ENCODE measurements at regions not wholly inside any gene's neighbourhood (a gene's known extent, or its start where the extent isn't known, plus 50 kb on each side); places are given as distances from the start of the nearest gene placed in this dataset.

DNA sequence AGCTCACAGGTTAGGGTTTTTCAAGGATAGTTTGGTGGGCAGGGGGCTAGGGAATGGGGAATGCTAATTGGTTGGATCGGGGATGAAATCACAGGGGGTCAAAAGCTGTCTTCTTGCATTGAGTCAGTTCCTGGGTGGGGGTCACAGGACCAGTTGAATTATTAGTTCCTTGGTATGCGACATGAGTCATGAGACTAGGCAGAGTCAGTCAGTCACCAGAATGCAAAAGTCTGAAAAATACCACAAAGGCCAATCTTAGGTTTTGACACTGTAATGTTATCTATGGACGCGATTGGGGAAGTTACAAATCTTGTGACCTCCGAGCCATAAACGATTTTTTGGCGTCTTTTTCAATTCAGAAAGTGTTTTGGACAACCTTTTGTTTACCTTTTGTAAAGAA, 101.2 kb downstream of the ZNF519 start:
- DNase-seq: no peak
- H3K4me3 ChIP-seq (ENCODE audit: insufficient read depth, low read depth, low read length): no peak overlapping the region

DNA sequence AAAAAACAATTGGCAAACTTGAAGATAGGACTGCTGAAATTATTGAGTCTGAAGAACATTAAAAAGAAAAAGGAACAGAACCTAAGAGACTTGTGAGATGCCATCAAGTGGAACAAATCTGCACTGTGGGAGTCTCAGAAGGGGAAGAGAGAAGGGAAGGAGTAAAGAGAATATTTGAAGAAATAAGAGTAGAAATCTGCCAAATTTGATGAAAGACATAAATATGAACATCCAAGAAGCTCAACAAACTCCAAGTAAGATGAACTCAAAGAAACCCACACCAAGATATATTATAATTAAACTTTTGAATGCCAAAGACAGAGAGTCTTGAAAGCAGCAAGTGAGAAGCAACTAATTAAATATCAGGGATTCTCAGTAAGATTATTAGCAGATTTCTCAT, 102.7 kb downstream of the ZNF519 start:
- H3K27me3 ChIP-seq (ENCODE audit: control insufficient read depth, insufficient read depth, low read length): no peaks in the 10 kb centered on the region
- no peaks in the 10 kb centered on the region for H3K36me3 ChIP-seq (replicated peaks; ENCODE audit: control insufficient read depth, insufficient read depth, low read length)
- no peak overlapping the region for H3K4me3 ChIP-seq (ENCODE audit: insufficient read depth, low read depth, low read length)
- no peak for DNase-seq

More for the DNA sequence above, 101.2 kb downstream of the ZNF519 start:
- no peaks in the 10 kb centered on the region for H3K36me3 ChIP-seq (replicated peaks; ENCODE audit: control insufficient read depth, insufficient read depth, low read length)
- H3K27me3 ChIP-seq (ENCODE audit: control insufficient read depth, insufficient read depth, low read length): no peaks in the 10 kb centered on the region

DNA sequence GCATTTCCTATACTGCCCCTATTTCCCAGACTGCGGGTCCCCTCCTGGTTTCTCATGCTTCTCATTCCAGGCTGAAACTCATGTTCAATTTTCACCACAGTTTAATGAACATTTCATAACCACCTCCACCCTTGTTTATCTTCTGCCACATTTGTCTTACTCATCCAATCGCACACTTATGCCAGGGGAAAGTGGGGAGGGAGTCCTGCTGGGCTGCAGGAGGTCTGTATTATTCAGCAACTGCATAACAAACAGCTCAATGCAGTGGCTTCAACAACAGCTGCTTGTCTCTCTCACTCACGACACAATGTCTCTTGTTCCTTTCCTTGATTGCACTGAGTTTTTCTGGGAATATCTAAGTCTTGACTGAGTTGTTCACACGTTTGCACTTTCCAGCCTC, 106.0 kb downstream of the ZNF519 start:
- Histone ChIP-seq H3K27me3 (ENCODE audit: control insufficient read depth, insufficient read depth, low read length) (no peaks in the 10 kb centered on the region), H3K36me3 (replicated peaks; ENCODE audit: control insufficient read depth, insufficient read depth, low read length) (no peaks in the 10 kb centered on the region), H3K4me3 (ENCODE audit: insufficient read depth, low read depth, low read length) (no peak overlapping the region)
- no peak for DNase-seq

DNA sequence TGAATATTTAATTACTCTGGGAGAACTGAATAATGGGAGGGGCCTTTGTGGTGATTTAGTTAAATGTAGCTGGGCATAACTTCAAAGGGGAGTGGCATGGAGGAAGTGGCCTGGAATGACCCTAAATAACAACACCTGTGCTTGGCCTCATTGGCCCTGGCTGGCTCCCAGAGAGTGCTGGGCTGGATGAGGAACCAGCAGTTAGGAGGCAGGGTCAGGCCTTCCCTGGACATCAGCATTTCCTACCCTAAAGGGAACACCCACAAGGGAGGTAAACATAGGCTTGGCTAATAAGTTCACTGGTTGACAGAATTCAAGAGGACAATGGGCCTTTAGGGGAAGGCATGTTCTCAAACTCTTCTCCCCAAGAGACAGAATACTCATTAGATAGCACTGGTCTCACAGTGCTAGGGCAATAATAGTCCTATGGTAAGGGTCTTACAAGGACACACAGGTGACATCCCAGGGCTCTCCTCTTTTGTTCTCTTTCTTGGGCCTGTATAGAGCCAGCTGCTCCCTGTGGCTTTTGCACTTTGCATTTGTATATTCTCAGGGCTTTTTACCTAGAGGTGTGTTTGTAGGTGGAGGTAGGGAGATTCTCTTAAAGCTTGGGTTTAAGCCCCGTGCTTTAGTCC, 106.8 kb downstream of the ZNF519 start:
- Histone ChIP-seq H3K4me3 (ENCODE audit: insufficient read depth, low read depth, low read length) (no peak overlapping the region), H3K36me3 (replicated peaks; ENCODE audit: control insufficient read depth, insufficient read depth, low read length) (no peaks in the 10 kb centered on the region), H3K27me3 (ENCODE audit: control insufficient read depth, insufficient read depth, low read length) (no peaks in the 10 kb centered on the region)
- DNase-seq: peak; percentile 23

DNA sequence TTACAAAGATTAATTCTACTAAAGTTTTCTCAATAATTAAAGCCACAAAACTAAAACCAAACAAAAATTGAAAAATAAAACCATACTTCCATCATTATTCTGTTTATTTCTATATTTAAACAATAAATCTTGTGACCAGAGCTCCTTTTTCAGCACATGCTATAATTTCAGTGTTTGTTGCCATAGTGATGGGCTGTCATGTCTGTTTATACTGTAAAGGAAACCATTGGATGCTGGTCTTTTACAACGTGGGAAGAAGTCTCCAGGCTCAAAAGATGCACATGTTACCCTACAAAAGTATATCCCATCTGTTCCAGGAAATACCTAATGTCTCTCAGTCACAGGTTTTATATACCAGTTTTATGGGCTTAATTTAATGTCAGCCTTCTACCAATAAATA, 100.1 kb upstream of the MC2R start:
- no peak overlapping the region for H3K4me3 ChIP-seq (ENCODE audit: insufficient read depth, low read depth, low read length)
- no peak for DNase-seq
- no peaks in the 10 kb centered on the region for H3K27me3 ChIP-seq (ENCODE audit: control insufficient read depth, insufficient read depth, low read length)
- H3K36me3 ChIP-seq (replicated peaks; ENCODE audit: control insufficient read depth, insufficient read depth, low read length): no peaks in the 10 kb centered on the region

DNA sequence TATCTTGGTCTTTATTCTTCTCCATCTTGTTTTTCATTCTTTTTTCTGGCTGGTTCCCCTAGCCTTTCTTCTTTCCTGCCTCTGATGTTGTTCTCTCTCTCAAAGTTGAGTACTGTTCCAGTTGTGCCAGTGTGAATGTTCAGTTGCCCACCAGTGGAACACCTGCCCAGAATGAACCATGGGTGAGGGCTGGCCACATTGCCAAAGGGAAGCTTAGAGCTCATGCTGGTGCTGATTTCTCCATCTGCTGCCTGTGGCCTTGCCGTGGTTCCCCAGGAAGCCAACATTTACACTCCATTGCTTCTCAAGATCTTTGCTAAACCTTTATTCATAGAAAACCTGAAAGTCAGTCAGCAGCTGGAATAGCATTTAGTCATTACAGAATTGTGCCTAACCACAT, 99.1 kb upstream of the MC2R start:
- H3K36me3 ChIP-seq (replicated peaks; ENCODE audit: control insufficient read depth, insufficient read depth, low read length): no peaks in the 10 kb centered on the region
- no peak for DNase-seq
- H3K27me3 ChIP-seq (ENCODE audit: control insufficient read depth, insufficient read depth, low read length): no peaks in the 10 kb centered on the region
- no peak overlapping the region for H3K4me3 ChIP-seq (ENCODE audit: insufficient read depth, low read depth, low read length)

DNA sequence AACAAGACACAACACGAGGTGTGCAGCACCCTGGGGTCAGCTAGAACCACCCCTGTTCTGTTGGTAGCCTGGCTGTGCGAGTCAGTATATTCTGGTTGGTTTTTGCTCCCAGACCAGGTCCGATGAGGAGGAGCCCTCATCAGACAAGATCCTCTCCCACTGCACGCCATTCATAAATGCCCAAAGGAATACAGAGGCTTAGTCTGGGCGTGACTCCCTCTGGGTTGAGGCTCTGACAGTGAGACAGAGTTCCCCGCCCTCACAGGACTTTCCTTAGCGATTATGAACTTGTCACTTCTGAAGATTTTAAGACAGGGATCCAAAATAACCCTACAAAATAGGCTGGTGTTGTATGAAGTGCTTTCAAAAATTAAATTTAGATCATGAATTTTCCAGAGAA, 85.5 kb upstream of the MC2R start:
- H3K36me3 ChIP-seq (replicated peaks; ENCODE audit: control insufficient read depth, insufficient read depth, low read length): no peaks in the 10 kb centered on the region
- no peak overlapping the region for H3K4me3 ChIP-seq (ENCODE audit: insufficient read depth, low read depth, low read length)
- no peak for DNase-seq
- H3K27me3 ChIP-seq (ENCODE audit: control insufficient read depth, insufficient read depth, low read length): no peaks in the 10 kb centered on the region

DNA sequence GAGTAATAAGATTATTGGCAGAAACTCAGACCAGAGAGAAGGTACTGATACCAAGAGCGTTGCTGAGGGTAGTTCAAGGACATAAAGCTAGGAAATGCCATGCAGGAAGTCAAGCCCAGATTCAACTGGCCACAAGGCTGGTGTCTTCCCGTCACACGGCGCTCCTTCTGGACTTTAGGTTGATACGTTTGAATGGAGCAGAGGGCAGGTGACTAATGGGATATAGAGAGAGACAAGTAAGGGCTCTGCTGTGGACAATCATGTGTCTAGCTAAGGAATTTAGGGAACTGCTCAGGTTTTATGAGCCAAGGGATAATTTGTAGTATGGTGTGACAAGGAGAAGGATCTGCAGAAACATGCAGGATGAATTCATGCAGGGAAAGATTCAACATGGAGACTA, 83.9 kb upstream of the MC2R start:
- Histone ChIP-seq H3K27me3 (ENCODE audit: control insufficient read depth, insufficient read depth, low read length) (no peaks in the 10 kb centered on the region), H3K4me3 (ENCODE audit: insufficient read depth, low read depth, low read length) (no peak overlapping the region), H3K36me3 (replicated peaks; ENCODE audit: control insufficient read depth, insufficient read depth, low read length) (no peaks in the 10 kb centered on the region)
- no peak for DNase-seq

DNA sequence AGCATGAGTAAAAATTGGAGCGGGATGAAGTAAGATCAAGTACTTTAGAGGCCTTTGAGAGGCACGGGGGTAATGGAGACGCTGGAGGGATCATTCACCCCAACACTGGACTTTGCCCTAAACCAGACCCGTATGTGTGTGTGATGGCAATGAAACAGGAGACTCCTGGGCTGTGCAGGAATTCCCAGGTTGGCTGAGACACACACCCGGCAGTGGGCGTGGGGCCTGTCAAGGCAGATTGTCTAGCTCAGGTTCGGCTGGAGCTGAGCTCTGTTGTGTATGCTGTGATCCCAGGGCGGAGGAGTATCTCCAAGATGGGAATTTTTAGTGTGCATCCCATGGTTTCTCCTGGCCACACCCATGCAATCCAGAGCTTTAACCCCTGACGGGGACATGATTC, 83.2 kb upstream of the MC2R start:
- Histone ChIP-seq H3K4me3 (ENCODE audit: insufficient read depth, low read depth, low read length) (no peak overlapping the region), H3K36me3 (replicated peaks; ENCODE audit: control insufficient read depth, insufficient read depth, low read length) (no peaks in the 10 kb centered on the region), H3K27me3 (ENCODE audit: control insufficient read depth, insufficient read depth, low read length) (no peaks in the 10 kb centered on the region)
- DNase-seq: no peak

DNA sequence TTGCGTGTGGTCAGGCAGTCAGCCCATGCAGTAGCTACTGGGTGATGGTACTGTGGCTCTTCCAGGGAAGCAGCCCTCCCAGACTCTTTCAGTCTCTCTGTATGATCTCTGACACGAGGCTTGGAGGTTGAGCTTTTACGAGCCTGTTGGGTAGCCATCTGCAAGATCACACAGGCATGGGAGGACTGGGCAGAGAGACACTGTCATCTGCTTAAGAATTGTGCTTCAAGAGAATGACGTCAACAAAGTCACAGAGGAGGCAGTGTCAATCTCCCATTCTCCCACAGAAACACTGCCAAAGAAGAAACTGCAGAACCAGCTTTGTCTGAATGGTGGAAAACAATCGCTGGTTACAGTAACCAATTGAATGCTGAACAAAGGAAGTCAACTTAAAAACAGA, 78.4 kb upstream of the MC2R start:
- H3K36me3 ChIP-seq (replicated peaks; ENCODE audit: control insufficient read depth, insufficient read depth, low read length): no peaks in the 10 kb centered on the region
- no peak for DNase-seq
- H3K27me3 ChIP-seq (ENCODE audit: control insufficient read depth, insufficient read depth, low read length): no peaks in the 10 kb centered on the region
- no peak overlapping the region for H3K4me3 ChIP-seq (ENCODE audit: insufficient read depth, low read depth, low read length)

DNA sequence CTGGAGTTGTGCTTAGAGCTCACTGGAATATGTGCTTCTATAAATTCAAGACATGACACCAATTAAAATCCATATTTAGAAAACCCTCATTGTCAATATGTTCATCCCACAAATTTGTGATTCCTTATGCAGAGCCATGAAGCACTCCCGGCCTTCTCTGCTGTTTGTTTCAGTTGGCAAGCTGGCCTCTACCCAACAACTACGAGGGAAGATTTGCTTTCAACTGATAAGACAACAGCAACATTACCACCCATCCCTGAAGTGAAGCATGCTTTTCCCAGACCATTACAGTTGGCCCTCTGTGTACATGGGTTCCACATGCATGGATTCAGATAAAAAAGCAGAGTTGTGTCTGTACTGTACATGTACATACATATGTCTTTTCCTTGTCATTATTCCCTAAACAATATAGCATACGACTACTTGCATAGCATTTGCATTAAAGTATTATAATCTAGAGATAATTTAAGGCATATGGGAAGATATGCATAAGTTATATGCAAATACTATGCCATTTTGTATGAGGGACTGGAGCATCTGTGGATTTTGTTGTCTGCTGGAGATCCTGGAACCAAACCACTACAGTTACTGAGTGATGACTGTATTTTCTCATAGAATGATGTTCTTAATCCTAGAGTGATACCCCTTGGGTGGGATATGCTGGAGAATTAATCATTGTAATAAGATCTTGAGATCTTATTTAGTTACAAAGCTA, 77.6 kb upstream of the MC2R start:
- Histone ChIP-seq H3K36me3 (replicated peaks; ENCODE audit: control insufficient read depth, insufficient read depth, low read length) (no peaks in the 10 kb centered on the region), H3K27me3 (ENCODE audit: control insufficient read depth, insufficient read depth, low read length) (no peaks in the 10 kb centered on the region), H3K4me3 (ENCODE audit: insufficient read depth, low read depth, low read length) (no peak overlapping the region)
- DNase-seq: no peak

DNA sequence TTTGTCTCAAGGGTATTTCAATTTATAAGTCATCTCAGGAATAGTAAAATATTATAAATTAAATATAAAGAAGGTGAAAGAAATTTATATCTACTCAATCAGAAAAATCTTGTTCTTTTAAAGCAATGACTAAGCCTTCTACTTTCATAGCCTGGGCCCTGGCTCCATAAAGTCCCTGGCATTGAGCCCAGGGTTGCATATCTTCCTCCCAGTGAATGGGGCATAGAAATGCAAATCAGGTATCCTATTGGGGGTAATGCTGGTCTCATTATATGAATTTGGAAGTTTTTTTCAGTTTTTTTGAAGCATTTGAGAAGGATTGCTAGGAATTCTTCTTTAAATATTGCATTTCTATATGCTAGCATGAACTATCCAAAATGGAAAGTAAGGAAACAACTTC, 73.9 kb upstream of the MC2R start:
- DNase-seq: peak; percentile 35
- H3K27me3 ChIP-seq (ENCODE audit: control insufficient read depth, insufficient read depth, low read length): no peaks in the 10 kb centered on the region
- no peak overlapping the region for H3K4me3 ChIP-seq (ENCODE audit: insufficient read depth, low read depth, low read length)
- no peaks in the 10 kb centered on the region for H3K36me3 ChIP-seq (replicated peaks; ENCODE audit: control insufficient read depth, insufficient read depth, low read length)

DNA sequence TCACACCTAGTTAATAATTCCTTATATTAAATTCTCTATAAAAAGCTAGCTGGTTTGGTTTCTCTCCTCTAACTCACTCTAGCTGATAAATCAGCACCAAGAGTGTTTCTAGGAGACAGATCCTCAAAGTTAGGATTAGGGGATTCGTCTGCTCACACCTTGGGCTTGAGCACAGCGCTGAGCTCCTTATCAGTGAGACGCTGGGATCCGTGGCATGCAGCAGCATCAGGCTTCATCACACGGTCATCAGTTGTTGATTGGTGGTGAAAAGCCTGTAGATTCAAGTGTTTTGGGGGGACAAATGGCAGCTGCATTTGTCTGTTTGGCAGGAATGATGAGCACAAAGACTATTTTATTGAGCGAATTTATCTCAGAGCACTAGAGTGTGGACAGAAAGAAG, 72.6 kb upstream of the MC2R start:
- DNase-seq: no peak
- Histone ChIP-seq H3K36me3 (replicated peaks; ENCODE audit: control insufficient read depth, insufficient read depth, low read length) (no peaks in the 10 kb centered on the region), H3K4me3 (ENCODE audit: insufficient read depth, low read depth, low read length) (no peak overlapping the region), H3K27me3 (ENCODE audit: control insufficient read depth, insufficient read depth, low read length) (no peaks in the 10 kb centered on the region)

DNA sequence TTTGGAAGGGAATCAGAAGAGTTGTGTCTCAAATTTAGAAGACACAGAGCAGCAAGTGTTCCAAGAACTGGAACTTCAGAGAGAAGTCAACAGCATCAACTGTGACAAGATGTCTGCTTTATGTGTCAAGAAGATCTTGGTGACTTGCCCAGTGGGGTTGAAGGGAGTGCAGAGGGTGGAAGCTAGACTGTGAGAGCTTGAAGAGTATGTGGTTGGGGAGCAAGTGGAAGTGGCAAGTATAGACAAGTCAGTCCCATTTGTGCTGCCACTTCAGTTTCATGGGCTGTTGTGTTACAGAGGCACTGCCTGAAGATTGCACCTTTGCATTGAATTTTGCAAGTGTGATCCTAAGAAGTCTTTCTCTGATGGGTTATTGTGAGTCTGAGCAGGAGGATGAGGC, 68.7 kb upstream of the MC2R start:
- DNase-seq: no peak
- Histone ChIP-seq H3K4me3 (ENCODE audit: insufficient read depth, low read depth, low read length) (no peak overlapping the region), H3K27me3 (ENCODE audit: control insufficient read depth, insufficient read depth, low read length) (no peaks in the 10 kb centered on the region), H3K36me3 (replicated peaks; ENCODE audit: control insufficient read depth, insufficient read depth, low read length) (no peaks in the 10 kb centered on the region)

DNA sequence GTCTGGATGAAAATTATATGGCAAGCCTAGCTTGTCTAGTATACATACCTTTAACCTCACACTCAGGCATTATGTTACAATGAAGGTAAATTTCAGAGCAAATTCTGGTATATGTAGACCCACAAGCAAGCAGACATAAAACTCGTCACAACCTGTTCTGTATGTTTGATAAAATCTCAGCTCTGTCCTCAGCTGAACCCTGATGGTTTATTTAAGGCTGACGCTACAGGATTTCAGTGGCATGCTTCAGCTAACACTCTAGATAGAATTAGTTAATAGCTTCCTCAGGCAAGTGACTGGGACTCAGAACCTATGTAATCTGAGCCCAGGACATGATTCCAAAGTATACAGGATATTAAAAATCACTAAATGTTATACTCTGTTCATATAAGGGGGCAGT, 68.2 kb upstream of the MC2R start:
- Histone ChIP-seq H3K4me3 (ENCODE audit: insufficient read depth, low read depth, low read length) (no peak overlapping the region), H3K36me3 (replicated peaks; ENCODE audit: control insufficient read depth, insufficient read depth, low read length) (no peaks in the 10 kb centered on the region), H3K27me3 (ENCODE audit: control insufficient read depth, insufficient read depth, low read length) (no peaks in the 10 kb centered on the region)
- no peak for DNase-seq

DNA sequence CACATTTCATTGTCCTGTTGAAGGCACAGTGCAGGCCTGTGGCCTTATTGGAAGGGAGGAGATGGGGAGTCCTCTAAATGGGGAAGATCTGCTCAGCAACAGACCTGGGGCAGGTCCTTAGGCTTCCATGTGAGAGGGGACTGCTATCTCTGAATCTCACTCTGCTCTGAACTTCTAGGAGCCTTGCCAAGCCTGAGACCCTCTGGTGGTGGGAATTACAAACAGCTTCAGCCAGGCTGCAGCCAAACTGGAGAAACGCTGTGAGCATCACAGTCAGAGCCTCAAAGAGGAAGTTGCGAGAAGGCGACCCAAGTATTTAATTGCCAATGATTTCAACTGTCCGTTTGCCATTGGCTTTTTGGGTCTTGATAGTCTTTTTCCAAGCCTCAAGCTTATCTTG, 66.8 kb upstream of the MC2R start:
- no peak overlapping the region for H3K4me3 ChIP-seq (ENCODE audit: insufficient read depth, low read depth, low read length)
- no peaks in the 10 kb centered on the region for H3K36me3 ChIP-seq (replicated peaks; ENCODE audit: control insufficient read depth, insufficient read depth, low read length)
- no peaks in the 10 kb centered on the region for H3K27me3 ChIP-seq (ENCODE audit: control insufficient read depth, insufficient read depth, low read length)
- peak; percentile 63 for DNase-seq
